ENCODE measurements at regions not wholly inside any gene's neighbourhood (a gene's known extent, or its start where the extent isn't known, plus 50 kb on each side); places are given as distances from the start of the nearest gene placed in this dataset.

DNA sequence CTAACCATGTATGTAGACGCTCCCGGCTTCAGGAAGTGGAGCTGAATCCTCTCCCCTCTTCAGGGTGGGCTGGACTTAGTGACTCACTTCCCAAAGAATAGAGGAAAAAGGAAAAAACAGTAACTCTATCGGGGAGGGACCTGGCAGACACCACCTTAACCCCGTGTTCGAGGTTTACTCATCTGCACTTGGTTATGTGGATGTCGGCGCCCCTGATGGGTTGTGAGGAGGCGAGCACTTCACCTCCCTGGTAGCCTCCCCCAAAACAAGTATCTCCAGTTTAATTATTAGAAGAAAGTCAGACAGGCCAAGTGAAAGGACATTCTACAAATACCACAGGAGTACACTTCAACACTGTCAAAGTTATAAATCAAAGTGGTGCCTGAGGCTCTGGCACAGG is 559.7 kb downstream of the TCERG1L start:
- TF ChIP-seq PAX5 (IDR thresholded peaks at IDR 0.05; ENCODE audit: insufficient read depth, low read length, severe bottlenecking) (no peak), TAF1 (IDR thresholded peaks at IDR 0.05; ENCODE audit: low read depth, low read length) (no peak), POLR2A (IDR thresholded peaks at IDR 0.05; ENCODE audit: low read depth, low read length) (no peak), POLR2AphosphoS5 (IDR thresholded peaks at IDR 0.05; ENCODE audit: low read depth, low read length) (no peak)
